ENCODE measurements at regions not wholly inside any gene's neighbourhood (a gene's known extent, or its start where the extent isn't known, plus 50 kb on each side); places are given as distances from the start of the nearest gene placed in this dataset.

- Mint-ChIP-seq H3K4me1 (no peaks in the 10 kb centered on the region), H3K27ac (no peak overlapping the region), H3K9me3 (ENCODE audit: insufficient read depth) (peaks cover 3% of the 10 kb centered on the region), H3K27me3 (no peaks in the 10 kb centered on the region), H3K4me3 (no peak overlapping the region)
- no CpG with 5 or more reads among the region's 1 CpG for WGBS (ENCODE audit: insufficient coverage)
- Histone ChIP-seq H3K27ac (ENCODE audit: low read length in 2 of 2) (no peak overlapping the region), H4K20me1 (ENCODE audit: control insufficient read depth, insufficient read depth, low read length, poor library complexity, severe bottlenecking) (no peaks in the 10 kb centered on the region), H3K4me3 (ENCODE audit: control extremely low read depth in 1 of 5, extremely low read depth in 1 of 5, insufficient read depth in 1 of 5, low read depth in 2 of 5, low read length in 4 of 5) (no peak overlapping the region), H3K9me3 (ENCODE audit: control extremely low read depth in 1 of 3, control insufficient read depth in 2 of 3, insufficient read depth in 1 of 3, low read length in 2 of 3) (no peaks in the 10 kb centered on the region), H3K4me1 (ENCODE audit: control insufficient read depth in 2 of 2, insufficient read depth in 2 of 2, low read length in 2 of 2) (no peaks in the 10 kb centered on the region), H3K36me3 (replicated peaks in 1 of 2; ENCODE audit: control extremely low read depth in 1 of 2, control insufficient read depth in 1 of 2, extremely low read depth in 1 of 2, insufficient read depth in 2 of 2, low read length in 1 of 2) (no peaks in the 10 kb centered on the region), H3K4me2 (replicated peaks; ENCODE audit: low read depth, low read length, poor library complexity, severe bottlenecking) (no peak overlapping the region), H3K9ac (ENCODE audit: low read length) (no peak overlapping the region), H3K79me2 (ENCODE audit: control insufficient read depth, insufficient read depth, low read length) (no peaks in the 10 kb centered on the region), H2AFZ (ENCODE audit: insufficient read depth, low read depth, low read length, poor library complexity, severe bottlenecking) (no peak overlapping the region), H3K27me3 (replicated peaks in 1 of 4; ENCODE audit: control extremely low read depth in 1 of 4, control insufficient read depth in 3 of 4, insufficient read depth in 4 of 4, low read length in 3 of 4) (no peaks in the 10 kb centered on the region)
- no peak for DNase-seq
- ChIA-PET CTCF (no interaction called here), POLR2A (no interaction called here)
- no peak for ATAC-seq (ENCODE audit: low read depth)
- intact Hi-C loops (cut with micrococcal nuclease): no loop called here
- TF ChIP-seq EZH2 (IDR thresholded peaks at IDR 0.05; ENCODE audit: borderline replicate concordance, insufficient read depth, low read depth, low read length, poor library complexity, severe bottlenecking) (no peak), CTCF (IDR thresholded peaks at IDR 0.05) (no peak)
These were observed 205.1 kb upstream of the RGMB start for GRCh38 chr5:98568336-98568735.

- Mint-ChIP-seq H3K4me3 (no peak overlapping the region), H3K9me3 (ENCODE audit: insufficient read depth) (peaks cover 3% of the 10 kb centered on the region), H3K4me1 (no peaks in the 10 kb centered on the region), H3K27ac (no peak overlapping the region), H3K27me3 (no peaks in the 10 kb centered on the region)
- Histone ChIP-seq H3K79me2 (ENCODE audit: control insufficient read depth, insufficient read depth, low read length) (no peaks in the 10 kb centered on the region), H4K20me1 (ENCODE audit: control insufficient read depth, insufficient read depth, low read length, poor library complexity, severe bottlenecking) (no peaks in the 10 kb centered on the region), H3K4me3 (ENCODE audit: control extremely low read depth in 1 of 5, extremely low read depth in 1 of 5, insufficient read depth in 1 of 5, low read depth in 2 of 5, low read length in 4 of 5) (no peak overlapping the region), H2AFZ (ENCODE audit: insufficient read depth, low read depth, low read length, poor library complexity, severe bottlenecking) (no peak overlapping the region), H3K36me3 (replicated peaks in 1 of 2; ENCODE audit: control extremely low read depth in 1 of 2, control insufficient read depth in 1 of 2, extremely low read depth in 1 of 2, insufficient read depth in 2 of 2, low read length in 1 of 2) (no peaks in the 10 kb centered on the region), H3K27ac (ENCODE audit: low read length in 2 of 2) (no peak overlapping the region), H3K9me3 (ENCODE audit: control extremely low read depth in 1 of 3, control insufficient read depth in 2 of 3, insufficient read depth in 1 of 3, low read length in 2 of 3) (no peaks in the 10 kb centered on the region), H3K9ac (ENCODE audit: low read length) (no peak overlapping the region), H3K27me3 (replicated peaks in 1 of 4; ENCODE audit: control extremely low read depth in 1 of 4, control insufficient read depth in 3 of 4, insufficient read depth in 4 of 4, low read length in 3 of 4) (no peaks in the 10 kb centered on the region), H3K4me1 (ENCODE audit: control insufficient read depth in 2 of 2, insufficient read depth in 2 of 2, low read length in 2 of 2) (no peaks in the 10 kb centered on the region), H3K4me2 (replicated peaks; ENCODE audit: low read depth, low read length, poor library complexity, severe bottlenecking) (no peak overlapping the region)
- CTCF ChIA-PET: no interaction called here
- ATAC-seq (ENCODE audit: low read depth) (no peak), DNase-seq (no peak)
- WGBS (ENCODE audit: insufficient coverage): 83% methylated on average over 2 of the region's 4 CpGs
- no peak for TF ChIP-seq EZH2 (IDR thresholded peaks at IDR 0.05; ENCODE audit: borderline replicate concordance, insufficient read depth, low read depth, low read length, poor library complexity, severe bottlenecking)
- TF ChIP-seq CTCF (IDR thresholded peaks at IDR 0.05): no peak
- intact Hi-C loops (cut with micrococcal nuclease): no loop called here
- POLR2A ChIA-PET: no interaction called here
These were observed 204.2 kb upstream of the RGMB start for GRCh38 chr5:98569288-98569687.
